H9 (cell line): ENCODE measurements at regions not wholly inside any gene's neighbourhood (a gene's known extent, or its start where the extent isn't known, plus 50 kb on each side); places are given as distances from the start of the nearest gene placed in this dataset.

Source experiments
- DNase-seq: peaks from one replicate; pipeline ENCODE4 v3.0.0-alpha.2; 2017
- H2AFZ ChIP-seq: one replicate; pipeline ENCODE4 v1.6.1; 2013; ENCODE audit warnings: mild to moderate bottlenecking, low read length, control low read depth, moderate library complexity
- H2AK5ac ChIP-seq: 2 replicates; pipeline ENCODE4 v1.6.1; 2013; ENCODE audit warnings: low read length, control low read depth, mixed read lengths; ENCODE audit not compliant: insufficient read length
- H2BK120ac ChIP-seq: one replicate; pipeline ENCODE4 v1.6.1; 2013; ENCODE audit warnings: low read depth, mild to moderate bottlenecking, low read length, control low read depth, inconsistent platforms; ENCODE audit not compliant: poor library complexity, severe bottlenecking
- H2BK12ac ChIP-seq: 2 replicates; pipeline ENCODE4 v1.6.1; 2013; ENCODE audit warnings: low read length, control low read depth, mixed read lengths, low read depth; ENCODE audit not compliant: insufficient read length
- H2BK15ac ChIP-seq: 2 replicates; pipeline ENCODE4 v1.6.1; 2013; ENCODE audit warnings: low read depth, low read length, control low read depth
- H2BK20ac ChIP-seq: one replicate; pipeline ENCODE4 v1.6.1; 2013; ENCODE audit warnings: low read depth, mild to moderate bottlenecking, low read length, control low read depth, inconsistent platforms; ENCODE audit not compliant: poor library complexity, severe bottlenecking
- H2BK5ac ChIP-seq: 2 replicates; pipeline ENCODE4 v1.6.1; 2013; ENCODE audit warnings: low read length, control low read depth, mixed read lengths; ENCODE audit not compliant: insufficient read length
- H3K14ac ChIP-seq: 2 replicates; pipeline ENCODE4 v1.6.1; 2013; ENCODE audit warnings: low read length, control low read depth; ENCODE audit not compliant: insufficient read depth
- H3K18ac ChIP-seq: 2 replicates; pipeline ENCODE4 v1.6.1; 2013; ENCODE audit warnings: low read depth, mild to moderate bottlenecking, mixed read lengths, low read length, control low read depth; ENCODE audit not compliant: insufficient read length
- H3K23ac ChIP-seq: 2 replicates; pipeline ENCODE4 v1.6.1; 2013; ENCODE audit warnings: low read length, control low read depth, mixed read lengths, low read depth; ENCODE audit not compliant: insufficient read length
- H3K23me2 ChIP-seq: 2 replicates; pipeline ENCODE4 v1.6.1; 2013; ENCODE audit warnings: low read depth, mild to moderate bottlenecking, mixed read lengths, low read length, control low read depth; ENCODE audit not compliant: insufficient read length, poor library complexity, severe bottlenecking
- H3K27ac ChIP-seq: 2 replicates; pipeline ENCODE4 v1.5.1; 2013; ENCODE audit warnings: low read length, control low read depth, mixed read lengths, low read depth; ENCODE audit not compliant: insufficient read length
- H3K27me3 ChIP-seq: 2 replicates; pipeline ENCODE4 v1.6.1; 2013; ENCODE audit warnings: low read length, control low read depth, inconsistent platforms; ENCODE audit not compliant: insufficient read depth
- H3K4ac ChIP-seq: 2 replicates; pipeline ENCODE4 v1.6.1; 2013; ENCODE audit warnings: low read depth, mild to moderate bottlenecking, control low read depth, inconsistent platforms, low read length, moderate library complexity
- H3K4me1 ChIP-seq: 2 replicates; pipeline ENCODE4 v1.6.1; 2013; ENCODE audit warnings: low read length, control low read depth, inconsistent platforms; ENCODE audit not compliant: insufficient read depth
- H3K4me2 ChIP-seq: 2 replicates; pipeline ENCODE4 v1.6.1; 2013; ENCODE audit warnings: low read length, control low read depth, mixed read lengths; ENCODE audit not compliant: insufficient read length, insufficient read depth
- H3K56ac ChIP-seq: 2 replicates; pipeline ENCODE4 v1.6.1; 2013; ENCODE audit warnings: low read depth, mild to moderate bottlenecking, mixed read lengths, low read length, control low read depth; ENCODE audit not compliant: insufficient read length
- H3K79me1 ChIP-seq: 2 replicates; pipeline ENCODE4 v1.6.1; 2013; ENCODE audit warnings: low read depth, mild to moderate bottlenecking, moderate library complexity, low read length, control low read depth, inconsistent platforms; ENCODE audit not compliant: insufficient read depth, poor library complexity, severe bottlenecking
- H3K79me2 ChIP-seq: 2 replicates; pipeline ENCODE4 v1.6.1; 2013; ENCODE audit warnings: low read length, control low read depth, inconsistent platforms; ENCODE audit not compliant: insufficient read depth
- H3K9ac ChIP-seq: 2 replicates; pipeline ENCODE4 v1.6.1; 2013; ENCODE audit warnings: low read length, control low read depth, mixed read lengths; ENCODE audit not compliant: insufficient read length; ENCODE audit errors: extremely low read depth
- H3K9me3 ChIP-seq: one replicate; pipeline ENCODE4 v1.6.1; 2013; ENCODE audit warnings: low read depth, low read length, inconsistent platforms; ENCODE audit not compliant: control insufficient read depth
- H3T11ph ChIP-seq: one replicate; pipeline ENCODE4 v1.6.1; 2013; ENCODE audit warnings: mild to moderate bottlenecking, low read length, control low read depth, inconsistent platforms
- H4K20me1 ChIP-seq: one replicate; pipeline ENCODE4 v1.6.1; 2013; ENCODE audit not compliant: control insufficient read depth, insufficient read length, insufficient read depth
- H4K5ac ChIP-seq: 2 replicates; pipeline ENCODE4 v1.6.1; 2013; ENCODE audit warnings: low read depth, mild to moderate bottlenecking, mixed read lengths, low read length, control low read depth; ENCODE audit not compliant: insufficient read length
- H4K8ac ChIP-seq: replicated peaks from 2 replicates; pipeline ENCODE4 v1.6.1; 2013; ENCODE audit warnings: low read length, control low read depth, mixed read lengths, low read depth; ENCODE audit not compliant: insufficient read length
- H4K91ac ChIP-seq: 2 replicates; pipeline ENCODE4 v1.6.1; 2013; ENCODE audit warnings: low read depth, mild to moderate bottlenecking, moderate library complexity, mixed read lengths, low read length, control low read depth; ENCODE audit not compliant: insufficient read length
- H3K27ac Mint-ChIP-seq, 3 experiments: 2 replicates in 2 of 3; 3 replicates in 1 of 3; pipeline ENCODE4 v1.8.0; 2020 to 2021; ENCODE audit warnings: mixed read lengths in 3 of 3, mild to moderate bottlenecking in 1 of 3, moderate library complexity in 1 of 3
- H3K27me3 Mint-ChIP-seq: 2 replicates; pipeline ENCODE4 v1.8.0; 2021; ENCODE audit warnings: low read depth, mild to moderate bottlenecking, moderate library complexity, mixed read lengths
- H3K36me3 Mint-ChIP-seq, 3 experiments: 2 replicates in 2 of 3; 3 replicates in 1 of 3; pipeline ENCODE4 v1.8.0; 2020 to 2021; ENCODE audit warnings: low read depth in 3 of 3, mixed read lengths in 3 of 3; ENCODE audit not compliant: insufficient read depth in 1 of 3
- H3K4me1 Mint-ChIP-seq, 2 experiments: 2 replicates each; pipeline ENCODE4 v1.8.0; 2020; ENCODE audit warnings: mixed read lengths in 2 of 2
- H3K4me3 Mint-ChIP-seq, 2 experiments: 2 replicates in 1 of 2; 3 replicates in 1 of 2; pipeline ENCODE4 v1.8.0; 2020 to 2021; ENCODE audit warnings: mild to moderate bottlenecking in 2 of 2, mixed read lengths in 2 of 2, moderate library complexity in 1 of 2
- H3K9me3 Mint-ChIP-seq, 2 experiments: 2 replicates in 1 of 2; 3 replicates in 1 of 2; pipeline ENCODE4 v1.8.0; 2020; ENCODE audit warnings: mild to moderate bottlenecking in 2 of 2, mixed read lengths in 2 of 2, moderate library complexity in 1 of 2
- CTCF ChIP-seq: fragments of 200-600 bp; sonication (generic); conservative IDR thresholded peaks from 3 replicates; pipeline ENCODE4 v1.8.0; 2021; ENCODE audit warnings: antibody characterized with exemption, mild to moderate bottlenecking
- WGBS: extraction: QIAGEN DNeasy Blood & Tissue Kit; methylation state at CpG from one replicate; pipeline ENCODE4 v1.1.7; 2013; ENCODE audit warnings: missing lambda C conversion rate, low lambda C conversion rate, mixed read lengths; ENCODE audit not compliant: insufficient read length; ENCODE audit errors: extremely low coverage; 5-methylcytosine and 5-hydroxymethylcytosine counted together

- no CpG with 5 or more reads among the region's 22 CpGs for WGBS
Measured at GRCh38 chr4:1571165-1572009, 112.7 kb downstream of the FAM53A start.

More at GRCh38 chr4:1571165-1572009, 112.7 kb downstream of the FAM53A start:
- Mint-ChIP-seq H3K27ac (no peak overlapping the region), H3K4me3 (no peak overlapping the region), H3K9me3 (peaks cover 0 to 2% of the 10 kb centered on the region in 2 experiments; a peak in 1 of 5 replicates), H3K4me1 (peaks cover 23 to 50% of the 10 kb centered on the region in 2 experiments), H3K27me3 (peaks cover 20% of the 10 kb centered on the region), H3K36me3 (no peaks in the 10 kb centered on the region)
- Histone ChIP-seq H3K27ac (no peak overlapping the region), H3K4me2 (no peak overlapping the region), H2AK5ac (no peak overlapping the region), H3K9me3 (no peaks in the 10 kb centered on the region), H2BK120ac (no peak overlapping the region), H3K18ac (no peak overlapping the region), H2BK5ac (no peak overlapping the region), H2BK12ac (no peak overlapping the region), H3K27me3 (no peaks in the 10 kb centered on the region; the same call in 1 of the 2 replicates), H3K14ac (peak overlapping the region; percentile 75; the same call in 1 of the 2 replicates), H4K91ac (no peak overlapping the region), H4K5ac (no peak overlapping the region), H3K4me1 (peaks cover 12% of the 10 kb centered on the region; the same call in 1 of the 2 replicates), H4K8ac (no peak overlapping the region), H2BK15ac (no peak overlapping the region), H3K79me1 (no peaks in the 10 kb centered on the region), H4K20me1 (no peaks in the 10 kb centered on the region), H3K79me2 (no peaks in the 10 kb centered on the region), H3T11ph (no peak overlapping the region), H3K23me2 (no peaks in the 10 kb centered on the region), H3K4ac (no peak overlapping the region), H3K56ac (no peak overlapping the region), H2BK20ac (no peak overlapping the region), H3K23ac (no peak overlapping the region), H2AFZ (no peak overlapping the region), H3K9ac (no peak overlapping the region)
- TF ChIP-seq CTCF = no peak
- DNase-seq = no peak
